Breast epithelium (tissue), 3 donors: ENCODE measurements at regions not wholly inside any gene's neighbourhood (a gene's known extent, or its start where the extent isn't known, plus 50 kb on each side); places are given as distances from the start of the nearest gene placed in this dataset.

Experiments
- CTCF ChIP-seq, 3 donors: fragments of 450-650 bp; IDR thresholded peaks; one replicate each; pipeline ENCODE4 v1.5.1; 2016 to 2017; ENCODE audit warnings: antibody characterized with exemption in 3 of 3, mild to moderate bottlenecking in 3 of 3, moderate library complexity in 3 of 3
- POLR2A ChIP-seq: fragments of 450-650 bp; IDR thresholded peaks from one replicate; pipeline ENCODE4 v1.6.1; 2016; ENCODE audit warnings: antibody characterized with exemption, mild to moderate bottlenecking, moderate library complexity
- POLR2AphosphoS5 ChIP-seq, 3 donors: sonication (generic); formaldehyde crosslinking; IDR thresholded peaks; one replicate each; pipeline ENCODE4 v1.6.1; 2017; ENCODE audit warnings: antibody characterized with exemption in 3 of 3

GRCh38 chr5:54794135-54794975 lies 191.0 kb downstream of the ESM1 start:
- no peak for TF ChIP-seq CTCF (IDR thresholded peaks at IDR 0.05)
- no peak for TF ChIP-seq POLR2A
- TF ChIP-seq POLR2AphosphoS5 (IDR thresholded peaks at IDR 0.05), result no peak
